Adrenal gland (tissue), 9 donors: ENCODE measurements at regions not wholly inside any gene's neighbourhood (a gene's known extent, or its start where the extent isn't known, plus 50 kb on each side); places are given as distances from the start of the nearest gene placed in this dataset.

Experiments used
- DNase-seq, 7 donors: peaks; one replicate each; pipeline ENCODE4 v3.0.0-alpha.2; 2019 to 2020
- H3K27ac ChIP-seq, 5 donors: fragments of 200-600 bp; sonication (generic) in 4 of 5; 1 replicate in 3 of 5; 2 replicates in 2 of 5; pipeline versions ENCODE4 v1.5.1 to v1.8.0; 2016 to 2020; ENCODE audit warnings: mild to moderate bottlenecking in 1 of 5
- H3K27me3 ChIP-seq: fragments of 200-600 bp; 2 replicates; pipeline ENCODE4 v1.8.0; 2021
- H3K36me3 ChIP-seq, 2 donors: fragments of 200-600 bp; replicated peaks in 1 of 2; 1 replicate in 1 of 2; 2 replicates in 1 of 2; pipeline versions ENCODE4 v1.5.1 to v1.8.0; 2018 to 2022
- H3K4me1 ChIP-seq, 2 donors: fragments of 200-600 bp; replicated peaks in 1 of 2; 1 replicate in 1 of 2; 2 replicates in 1 of 2; pipeline versions ENCODE4 v1.5.1 to v1.8.0; 2018 to 2021
- H3K4me3 ChIP-seq, 4 donors: fragments of 200-600 bp; sonication (generic) in 3 of 4; one replicate each; pipeline ENCODE4 v1.5.1; 2016 to 2018
- H3K9me3 ChIP-seq, 3 donors: fragments of 200-600 bp; sonication (generic) in 1 of 3; replicated peaks in 1 of 3; 1 replicate in 2 of 3; 2 replicates in 1 of 3; pipeline versions ENCODE4 v1.5.1 to v1.8.0; 2016 to 2021
- CTCF ChIP-seq, 6 experiments: fragments of 450-650 bp in 4 of 6; fragments of 200-600 bp in 2 of 6; sonication (generic) in 1 of 6; IDR thresholded peaks; 1 replicate in 5 of 6; 2 replicates in 1 of 6; pipeline versions ENCODE4 v1.5.1 to v1.8.0; 2016 to 2021; ENCODE audit warnings: antibody characterized with exemption in 6 of 6, mild to moderate bottlenecking in 2 of 6, moderate library complexity in 1 of 6
- POLR2A ChIP-seq, 2 donors: fragments of 450-650 bp; IDR thresholded peaks; one replicate each; pipeline ENCODE4 v1.6.1; 2017; ENCODE audit warnings: antibody characterized with exemption in 2 of 2, mild to moderate bottlenecking in 2 of 2, moderate library complexity in 1 of 2
- WGBS, 4 donors: extraction: QIAGEN DNeasy Blood & Tissue Kit in 2 of 4; methylation state at CpG; one replicate each; pipeline versions ENCODE4 v1.1.5 to v1.1.7; 2013 to 2017; 5-methylcytosine and 5-hydroxymethylcytosine counted together
- intact Hi-C, 2 donors: fragments of 100-400 bp; cut with DNase I; formaldehyde crosslinking; loops; one replicate each; pipeline versions ENCODE4 v1.14.1 to v1.15.0; 2022 to 2023
- donor health status: healthy with polysubstance abuse.
- donor health status: Bipolar disorder and iron deficiency.
- donor health status: DM: yes; HTN: yes; CAD: no.
- donor health status: DM: no; HTN: no; CAD: no.
- donor health status: DM: no; HTN: no; CAD: no.

GRCh38 chr4:135382280-135382959 is 1180.8 kb upstream of the PABPC4L start:
- 69 to 74% (median 71%) methylated on average over 7 of the region's 7 CpGs for WGBS, 4 donors
- Histone ChIP-seq H3K27me3 (no peaks in the 10 kb centered on the region), H3K27ac (no peak overlapping the region), H3K36me3 (no peaks in the 10 kb centered on the region), H3K9me3 (no peaks in the 10 kb centered on the region), H3K4me1 (no peaks in the 10 kb centered on the region), H3K4me3 (no peak overlapping the region)
- no peak for DNase-seq
- no peak for TF ChIP-seq POLR2A (IDR thresholded peaks at IDR 0.05)
- no peak for TF ChIP-seq CTCF (IDR thresholded peaks at IDR 0.05)
- intact Hi-C loops: no loop called here

GRCh38 chr4:135372131-135372530 is 1170.5 kb upstream of the PABPC4L start:
- intact Hi-C loops: no loop called here
- WGBS, 4 donors: 88 to 90% (median 90%) methylated on average over 13 of the region's 13 CpGs
- no peak for DNase-seq
- TF ChIP-seq POLR2A (IDR thresholded peaks at IDR 0.05): no peak
- no peak for TF ChIP-seq CTCF (IDR thresholded peaks at IDR 0.05)
- H3K27ac ChIP-seq: no peak overlapping the region
- H3K4me1 ChIP-seq: no peaks in the 10 kb centered on the region
- H3K36me3 ChIP-seq: no peaks in the 10 kb centered on the region
- no peak overlapping the region for H3K4me3 ChIP-seq
- H3K27me3 ChIP-seq: no peaks in the 10 kb centered on the region
- no peaks in the 10 kb centered on the region for H3K9me3 ChIP-seq

- Histone ChIP-seq H3K4me3 (no peak overlapping the region), H3K9me3 (no peaks in the 10 kb centered on the region), H3K27ac (no peak overlapping the region), H3K27me3 (no peaks in the 10 kb centered on the region), H3K36me3 (no peaks in the 10 kb centered on the region), H3K4me1 (no peaks in the 10 kb centered on the region)
- TF ChIP-seq CTCF (IDR thresholded peaks at IDR 0.05): no peak
- TF ChIP-seq POLR2A (IDR thresholded peaks at IDR 0.05): no peak
- intact Hi-C loops: no loop called here
- 50 to 67% (median 64%) methylated on average over 4 of the region's 4 CpGs for WGBS, 4 donors
- DNase-seq: peak in 1 of 7 donors; percentile 3
These were observed 1169.5 kb upstream of the PABPC4L start for GRCh38 chr4:135371137-135371536.

GRCh38 chr4:135368831-135369230 is 1167.2 kb upstream of the PABPC4L start:
- Histone ChIP-seq H3K27me3 (no peaks in the 10 kb centered on the region), H3K36me3 (no peaks in the 10 kb centered on the region), H3K4me1 (no peaks in the 10 kb centered on the region), H3K9me3 (no peaks in the 10 kb centered on the region), H3K27ac (no peak overlapping the region), H3K4me3 (no peak overlapping the region)
- TF ChIP-seq POLR2A (IDR thresholded peaks at IDR 0.05): no peak
- no peak for TF ChIP-seq CTCF (IDR thresholded peaks at IDR 0.05)
- DNase-seq: no peak
- intact Hi-C loops: no loop called here
- WGBS, 4 donors: 38 to 53% (median 45%) methylated on average over 3 of the region's 3 CpGs
